WTC11 (cell line): ENCODE measurements at regions not wholly inside any gene's neighbourhood (a gene's known extent, or its start where the extent isn't known, plus 50 kb on each side); places are given as distances from the start of the nearest gene placed in this dataset.

ENCODE experiments used
- ATAC-seq: fragments of 200-7000 bp; cut with Tn5 transposase; 2 replicates; pipeline ENCODE4 v1.10.0; 2021; ENCODE audit warnings: mild to moderate bottlenecking, moderate library complexity
- CTCF ChIA-PET: fragments of 300-600 bp; sonication (Branson Sonifier 250); formaldehyde crosslinking; loops from one replicate; lab custom pipeline; 2021; ENCODE audit warnings: antibody characterized with exemption; lab: Charles Lee
- POLR2A ChIA-PET: fragments of 350-600 bp; sonication (Branson Sonifier 250); formaldehyde crosslinking; loops from one replicate; lab custom pipeline; 2021; ENCODE audit warnings: antibody characterized with exemption; lab: Charles Lee
- DNase-seq: peaks from one replicate; pipeline ENCODE4 v3.0.0; 2021; ENCODE audit warnings: low spot score
- H3K27ac Mint-ChIP-seq: 2 replicates; pipeline ENCODE4 v1.8.0; 2021; ENCODE audit warnings: mixed read lengths
- H3K27me3 Mint-ChIP-seq: 2 replicates; pipeline ENCODE4 v1.8.0; 2021; ENCODE audit warnings: low read depth, mild to moderate bottlenecking, moderate library complexity, mixed read lengths
- H3K36me3 Mint-ChIP-seq: 2 replicates; pipeline ENCODE4 v1.8.0; 2021; ENCODE audit warnings: mixed read lengths
- H3K4me1 Mint-ChIP-seq: 2 replicates; pipeline ENCODE4 v1.8.0; 2022; ENCODE audit warnings: mixed read lengths
- H3K4me3 Mint-ChIP-seq: 2 replicates; pipeline ENCODE4 v1.8.0; 2021; ENCODE audit warnings: mild to moderate bottlenecking, moderate library complexity, mixed read lengths
- H3K9me3 Mint-ChIP-seq: 2 replicates; pipeline ENCODE4 v1.8.0; 2021; ENCODE audit warnings: mixed read lengths
- ATF1 ChIP-seq: sonication (generic); formaldehyde crosslinking; IDR thresholded peaks from 2 replicates; pipeline ENCODE4 v1.8.1; 2023; ENCODE audit warnings: mild to moderate bottlenecking, moderate library complexity, missing genetic modification reagents
- ATF3 ChIP-seq: sonication (generic); formaldehyde crosslinking; conservative IDR thresholded peaks from 2 replicates; pipeline ENCODE4 v1.8.1; 2022; ENCODE audit warnings: mild to moderate bottlenecking, missing genetic modification reagents
- CTCF ChIP-seq: fragments of 200-600 bp; IDR thresholded peaks from 2 replicates; pipeline ENCODE4 v1.8.0; 2022; ENCODE audit warnings: antibody characterized with exemption
- E2F1 ChIP-seq: sonication (generic); formaldehyde crosslinking; IDR thresholded peaks from 2 replicates; pipeline ENCODE4 v1.8.0; 2022; ENCODE audit warnings: mild to moderate bottlenecking, missing genetic modification reagents
- ELF4 ChIP-seq: sonication (generic); formaldehyde crosslinking; IDR thresholded peaks from 2 replicates; pipeline ENCODE4 v1.8.1; 2022; ENCODE audit warnings: low read depth, mild to moderate bottlenecking, moderate library complexity, missing genetic modification reagents
- EMX1 ChIP-seq: fragments of 250-450 bp; sonication (Bioruptor Pico); IDR thresholded peaks from 2 replicates; pipeline ENCODE4 v1.8.0; 2021; ENCODE audit warnings: mild to moderate bottlenecking
- HMGXB4 ChIP-seq: sonication (generic); formaldehyde crosslinking; IDR thresholded peaks from 2 replicates; pipeline ENCODE4 v1.8.1; 2023; ENCODE audit warnings: mild to moderate bottlenecking, moderate library complexity, missing genetic modification reagents
- IRF2 ChIP-seq: sonication (generic); formaldehyde crosslinking; IDR thresholded peaks from 2 replicates; pipeline ENCODE4 v1.8.0; 2022; ENCODE audit warnings: low read depth, missing genetic modification reagents, borderline replicate concordance
- JUN ChIP-seq: sonication (generic); formaldehyde crosslinking; IDR thresholded peaks from 2 replicates; pipeline ENCODE4 v1.8.0; 2023; ENCODE audit warnings: mild to moderate bottlenecking, missing genetic modification reagents
- MAX ChIP-seq: sonication (generic); formaldehyde crosslinking; IDR thresholded peaks from 2 replicates; pipeline ENCODE4 v1.8.0; 2022; ENCODE audit warnings: mild to moderate bottlenecking, missing genetic modification reagents
- NFE2L1 ChIP-seq: sonication (generic); formaldehyde crosslinking; IDR thresholded peaks from 2 replicates; pipeline ENCODE4 v1.8.1; 2023; ENCODE audit warnings: missing genetic modification reagents
- NFYB ChIP-seq: sonication (generic); formaldehyde crosslinking; conservative IDR thresholded peaks from 2 replicates; pipeline ENCODE4 v1.8.0; 2022; ENCODE audit warnings: low read depth, missing genetic modification reagents
- NR2C2 ChIP-seq: sonication (generic); formaldehyde crosslinking; IDR thresholded peaks from 2 replicates; pipeline ENCODE4 v1.8.0; 2022; ENCODE audit warnings: mild to moderate bottlenecking, missing genetic modification reagents
- RELA ChIP-seq: sonication (generic); formaldehyde crosslinking; IDR thresholded peaks from 2 replicates; pipeline ENCODE4 v1.8.1; 2022; ENCODE audit warnings: missing genetic modification reagents, mild to moderate bottlenecking, borderline replicate concordance
- SMAD3 ChIP-seq: sonication (generic); formaldehyde crosslinking; IDR thresholded peaks from 2 replicates; pipeline ENCODE4 v1.8.0; 2022; ENCODE audit warnings: missing genetic modification reagents, mild to moderate bottlenecking, borderline replicate concordance
- TCF7 ChIP-seq: sonication (generic); formaldehyde crosslinking; IDR thresholded peaks from 2 replicates; pipeline ENCODE4 v1.8.0; 2022; ENCODE audit warnings: mild to moderate bottlenecking, low read depth, missing genetic modification reagents, moderate library complexity
- USF1 ChIP-seq: sonication (generic); formaldehyde crosslinking; IDR thresholded peaks from 2 replicates; pipeline ENCODE4 v1.8.0; 2022; ENCODE audit warnings: mild to moderate bottlenecking, missing genetic modification reagents
- ZBTB21 ChIP-seq: sonication (generic); formaldehyde crosslinking; IDR thresholded peaks from 2 replicates; pipeline ENCODE4 v1.8.1; 2023; ENCODE audit warnings: mild to moderate bottlenecking, missing genetic modification reagents, borderline replicate concordance
- ZBTB43 ChIP-seq: sonication (generic); formaldehyde crosslinking; IDR thresholded peaks from 2 replicates; pipeline ENCODE4 v1.8.1; 2023; ENCODE audit warnings: mild to moderate bottlenecking, missing genetic modification reagents
- ZNF219 ChIP-seq: sonication (generic); formaldehyde crosslinking; IDR thresholded peaks from 2 replicates; pipeline ENCODE4 v1.8.0; 2023; ENCODE audit warnings: missing genetic modification reagents, mild to moderate bottlenecking, borderline replicate concordance
- ZNF416 ChIP-seq: fragments of 250-450 bp; sonication (Bioruptor Pico); IDR thresholded peaks from 2 replicates; pipeline ENCODE4 v1.9.0; 2021; ENCODE audit warnings: mild to moderate bottlenecking, inconsistent platforms
- ZNF423 ChIP-seq: fragments of 250-450 bp; sonication (Bioruptor Pico); IDR thresholded peaks from 2 replicates; pipeline ENCODE4 v2.1.2; 2022; ENCODE audit warnings: mild to moderate bottlenecking, moderate library complexity

- Mint-ChIP-seq H3K27ac (no peak overlapping the region), H3K36me3 (no peaks in the 10 kb centered on the region), H3K9me3 (peaks cover 16% of the 10 kb centered on the region), H3K27me3 (peaks cover 4% of the 10 kb centered on the region; the same call in 1 of the 2 replicates), H3K4me1 (peaks cover 10% of the 10 kb centered on the region; the same call in 1 of the 2 replicates), H3K4me3 (no peak overlapping the region)
- DNase-seq (no peak), ATAC-seq (0 out of 2 replicates have a peak, but pooled peaks have one; percentile 16)
- no peak for TF ChIP-seq ZNF416
- TF ChIP-seq ZBTB21 (CRISPR knock-in tag): no peak
- no peak for TF ChIP-seq CTCF
- no peak for TF ChIP-seq SMAD3 (CRISPR knock-in tag)
- no peak for TF ChIP-seq MAX
- no peak for TF ChIP-seq ZNF219
- TF ChIP-seq RELA (CRISPR knock-in tag): no peak
- TF ChIP-seq E2F1 (CRISPR knock-in tag): no peak
- no peak for TF ChIP-seq USF1
- POLR2A ChIA-PET: no interaction called here
- CTCF ChIA-PET: interaction anchor here (0.5 kb wide), 1 partner anchor 113 kb away, joined by 5 read pairs; no protein-coding TSS in a partner anchor
Observed at GRCh38 chr16:73289232-73289631, 241.3 kb upstream of the ZFHX3 start.

- no peaks in the 10 kb centered on the region for H3K36me3 Mint-ChIP-seq
- H3K4me3 Mint-ChIP-seq: no peak overlapping the region
- TF ChIP-seq MAX (no peak), ZNF423 (CRISPR knock-in tag) (no peak), NR2C2 (no peak), IRF2 (no peak), NFYB (CRISPR knock-in tag) (no peak), JUN (no peak)
- DNase-seq (no peak), ATAC-seq (no peak)
- ChIA-PET POLR2A (no interaction called here), CTCF (no interaction called here)
- peaks cover 15% of the 10 kb centered on the region for H3K9me3 Mint-ChIP-seq
- no peak overlapping the region for H3K27ac Mint-ChIP-seq
- peaks cover 4% of the 10 kb centered on the region; the same call in 1 of the 2 replicates for H3K27me3 Mint-ChIP-seq
- H3K4me1 Mint-ChIP-seq: peaks cover 10% of the 10 kb centered on the region; the same call in 1 of the 2 replicates
Observed at GRCh38 chr16:73288520-73288919, 240.6 kb upstream of the ZFHX3 start.

- DNase-seq: no peak
- peaks cover 10% of the 10 kb centered on the region; the same call in 1 of the 2 replicates for H3K4me1 Mint-ChIP-seq
- no peak overlapping the region for H3K4me3 Mint-ChIP-seq
- ATAC-seq: no peak
- H3K9me3 Mint-ChIP-seq: peaks cover 12% of the 10 kb centered on the region
- no peaks in the 10 kb centered on the region for H3K36me3 Mint-ChIP-seq
- H3K27ac Mint-ChIP-seq: no peak overlapping the region
- ChIA-PET CTCF (no interaction called here), POLR2A (no interaction called here)
- peaks cover 4% of the 10 kb centered on the region; the same call in 1 of the 2 replicates for H3K27me3 Mint-ChIP-seq
- TF ChIP-seq USF1 (no peak), NFE2L1 (CRISPR knock-in tag) (no peak), ZBTB43 (CRISPR knock-in tag) (no peak), EMX1 (CRISPR knock-in tag) (no peak), ZNF423 (CRISPR knock-in tag) (no peak), TCF7 (no peak), ATF1 (CRISPR knock-in tag) (no peak), ATF3 (CRISPR knock-in tag) (no peak), ELF4 (no peak), HMGXB4 (CRISPR knock-in tag) (no peak), CTCF (no peak)
Observed at GRCh38 chr16:73287859-73288405, 240.0 kb upstream of the ZFHX3 start.
